ENCODE measurements at regions not wholly inside any gene's neighbourhood (a gene's known extent, or its start where the extent isn't known, plus 50 kb on each side); places are given as distances from the start of the nearest gene placed in this dataset.

- TF ChIP-seq, protein P1, sequence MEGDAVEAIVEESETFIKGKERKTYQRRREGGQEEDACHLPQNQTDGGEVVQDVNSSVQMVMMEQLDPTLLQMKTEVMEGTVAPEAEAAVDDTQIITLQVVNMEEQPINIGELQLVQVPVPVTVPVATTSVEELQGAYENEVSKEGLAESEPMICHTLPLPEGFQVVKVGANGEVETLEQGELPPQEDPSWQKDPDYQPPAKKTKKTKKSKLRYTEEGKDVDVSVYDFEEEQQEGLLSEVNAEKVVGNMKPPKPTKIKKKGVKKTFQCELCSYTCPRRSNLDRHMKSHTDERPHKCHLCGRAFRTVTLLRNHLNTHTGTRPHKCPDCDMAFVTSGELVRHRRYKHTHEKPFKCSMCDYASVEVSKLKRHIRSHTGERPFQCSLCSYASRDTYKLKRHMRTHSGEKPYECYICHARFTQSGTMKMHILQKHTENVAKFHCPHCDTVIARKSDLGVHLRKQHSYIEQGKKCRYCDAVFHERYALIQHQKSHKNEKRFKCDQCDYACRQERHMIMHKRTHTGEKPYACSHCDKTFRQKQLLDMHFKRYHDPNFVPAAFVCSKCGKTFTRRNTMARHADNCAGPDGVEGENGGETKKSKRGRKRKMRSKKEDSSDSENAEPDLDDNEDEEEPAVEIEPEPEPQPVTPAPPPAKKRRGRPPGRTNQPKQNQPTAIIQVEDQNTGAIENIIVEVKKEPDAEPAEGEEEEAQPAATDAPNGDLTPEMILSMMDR (IDR thresholded peaks at IDR 0.05; ENCODE audit: poor library complexity) = no peak
- no peak for TF ChIP-seq EZH2phosphoT487 (IDR thresholded peaks at IDR 0.05; ENCODE audit: low read depth, severe bottlenecking, unreplicated experiment)
- no peak for TF ChIP-seq EZH2 (IDR thresholded peaks at IDR 0.05; ENCODE audit: borderline replicate concordance)
Observed at GRCh38 chr6:132910759-132911158, 96.4 kb downstream of the RPS12 start.
